Transverse colon (tissue), 4 donors: ENCODE measurements at regions not wholly inside any gene's neighbourhood (a gene's known extent, or its start where the extent isn't known, plus 50 kb on each side); places are given as distances from the start of the nearest gene placed in this dataset.

Experiments
- EP300 ChIP-seq: sonication (generic); formaldehyde crosslinking; IDR thresholded peaks from one replicate; pipeline ENCODE4 v1.6.1; 2017; ENCODE audit warnings: antibody characterized with exemption, low read depth
- POLR2A ChIP-seq: fragments of 450-650 bp; IDR thresholded peaks from one replicate; pipeline ENCODE4 v1.6.1; 2016; ENCODE audit warnings: antibody characterized with exemption, mild to moderate bottlenecking, moderate library complexity
- POLR2AphosphoS5 ChIP-seq, 3 donors: sonication (generic); formaldehyde crosslinking; IDR thresholded peaks; one replicate each; pipeline ENCODE4 v1.6.1; 2016; ENCODE audit warnings: antibody characterized with exemption in 3 of 3
- TF ChIP-seq, protein P1 (sequence below), 5 experiments: fragments of 200-600 bp in 3 of 5; fragments of 450-650 bp in 2 of 5; sonication (generic) in 3 of 5; IDR thresholded peaks; 1 replicate in 2 of 5; 2 replicates in 3 of 5; pipeline ENCODE4 v1.5.1; 2016 to 2017; ENCODE audit warnings: antibody characterized with exemption in 5 of 5, inconsistent platforms in 3 of 5, mild to moderate bottlenecking in 2 of 5, moderate library complexity in 1 of 5

DNA sequence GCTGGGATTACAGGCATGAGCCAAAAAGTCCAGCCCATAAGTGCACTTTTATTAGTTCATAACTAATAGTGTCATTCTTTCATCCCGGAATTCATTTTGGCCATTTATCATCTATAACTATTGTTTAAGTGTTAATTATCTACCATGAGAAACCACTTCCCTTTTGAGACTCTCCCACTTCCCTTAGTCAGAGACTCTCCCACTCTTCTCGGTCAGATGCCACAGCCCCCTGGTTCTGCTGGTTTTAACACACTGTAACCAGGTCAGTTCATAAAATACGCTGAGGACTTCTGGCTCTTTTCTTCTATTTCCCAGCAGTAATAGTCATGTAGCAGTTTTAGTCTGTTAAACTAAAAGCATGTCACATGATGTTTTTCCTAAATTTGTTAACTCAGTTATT, 303.0 kb upstream of the TSPY4 start:
- TF ChIP-seq, protein P1, sequence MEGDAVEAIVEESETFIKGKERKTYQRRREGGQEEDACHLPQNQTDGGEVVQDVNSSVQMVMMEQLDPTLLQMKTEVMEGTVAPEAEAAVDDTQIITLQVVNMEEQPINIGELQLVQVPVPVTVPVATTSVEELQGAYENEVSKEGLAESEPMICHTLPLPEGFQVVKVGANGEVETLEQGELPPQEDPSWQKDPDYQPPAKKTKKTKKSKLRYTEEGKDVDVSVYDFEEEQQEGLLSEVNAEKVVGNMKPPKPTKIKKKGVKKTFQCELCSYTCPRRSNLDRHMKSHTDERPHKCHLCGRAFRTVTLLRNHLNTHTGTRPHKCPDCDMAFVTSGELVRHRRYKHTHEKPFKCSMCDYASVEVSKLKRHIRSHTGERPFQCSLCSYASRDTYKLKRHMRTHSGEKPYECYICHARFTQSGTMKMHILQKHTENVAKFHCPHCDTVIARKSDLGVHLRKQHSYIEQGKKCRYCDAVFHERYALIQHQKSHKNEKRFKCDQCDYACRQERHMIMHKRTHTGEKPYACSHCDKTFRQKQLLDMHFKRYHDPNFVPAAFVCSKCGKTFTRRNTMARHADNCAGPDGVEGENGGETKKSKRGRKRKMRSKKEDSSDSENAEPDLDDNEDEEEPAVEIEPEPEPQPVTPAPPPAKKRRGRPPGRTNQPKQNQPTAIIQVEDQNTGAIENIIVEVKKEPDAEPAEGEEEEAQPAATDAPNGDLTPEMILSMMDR (IDR thresholded peaks at IDR 0.05), result no peak
- no peak for TF ChIP-seq POLR2AphosphoS5 (IDR thresholded peaks at IDR 0.05)
- TF ChIP-seq EP300, result no peak
- no peak for TF ChIP-seq POLR2A
